Activated B cell treated with CpG ODN at 0.5 μM for 24 hours (primary cell): ENCODE measurements at regions not wholly inside any gene's neighbourhood (a gene's known extent, or its start where the extent isn't known, plus 50 kb on each side); places are given as distances from the start of the nearest gene placed in this dataset.

Source experiments
- ATAC-seq: fragments of 200-7000 bp; cut with Tn5 transposase; one replicate; pipeline ENCODE4 v1.10.0; 2021; ENCODE audit warnings: low read depth, mild to moderate bottlenecking, moderate library complexity
- CTCF ChIA-PET: fragments of 350-600 bp; sonication (Branson Sonifier 250); formaldehyde crosslinking; loops from one replicate; lab custom pipeline; 2021; ENCODE audit warnings: antibody characterized with exemption; lab: Charles Lee
- POLR2A ChIA-PET: fragments of 350-600 bp; sonication (Branson Sonifier 250); formaldehyde crosslinking; loops from one replicate; lab custom pipeline; 2021; ENCODE audit warnings: antibody characterized with exemption; lab: Charles Lee
- DNase-seq: peaks from one replicate; pipeline ENCODE4 v3.0.0; 2022
- H3K27ac Mint-ChIP-seq: one replicate; pipeline ENCODE4 v1.8.0; 2020; ENCODE audit warnings: mixed read lengths
- H3K27me3 Mint-ChIP-seq: one replicate; pipeline ENCODE4 v1.8.0; 2021; ENCODE audit warnings: mixed read lengths
- H3K36me3 Mint-ChIP-seq: one replicate; pipeline ENCODE4 v1.8.0; 2021; ENCODE audit warnings: low read depth, mixed read lengths
- H3K4me1 Mint-ChIP-seq: one replicate; pipeline ENCODE4 v1.8.0; 2021; ENCODE audit warnings: mixed read lengths
- H3K4me3 Mint-ChIP-seq: one replicate; pipeline ENCODE4 v1.8.0; 2020; ENCODE audit warnings: mild to moderate bottlenecking, mixed read lengths
- H3K9me3 Mint-ChIP-seq: one replicate; pipeline ENCODE4 v1.8.0; 2020; ENCODE audit warnings: mixed read lengths
- CTCF ChIP-seq: fragments of 200-600 bp; IDR thresholded peaks from one replicate; pipeline ENCODE4 v1.8.0; 2022; ENCODE audit warnings: antibody characterized with exemption, mild to moderate bottlenecking
- intact Hi-C: fragments of 100-400 bp; cut with micrococcal nuclease; formaldehyde crosslinking; loops from one replicate; pipeline ENCODE4 v1.15.1; 2024

- no peaks in the 10 kb centered on the region for H3K36me3 Mint-ChIP-seq
- ATAC-seq (no peak), DNase-seq (no peak)
- no peaks in the 10 kb centered on the region for H3K4me1 Mint-ChIP-seq
- intact Hi-C loops: no loop called here
- peaks cover 15% of the 10 kb centered on the region for H3K27me3 Mint-ChIP-seq
- no peak for TF ChIP-seq CTCF
- no peak overlapping the region for H3K27ac Mint-ChIP-seq
- ChIA-PET CTCF (no interaction called here), POLR2A (no interaction called here)
- no peak overlapping the region for H3K4me3 Mint-ChIP-seq
- H3K9me3 Mint-ChIP-seq: peaks cover 3% of the 10 kb centered on the region
Measured at GRCh38 chr2:67985586-67985985, 77.2 kb downstream of the C1D start.

GRCh38 chr2:67986258-67986657, 76.5 kb downstream of the C1D start:
- no peak for ATAC-seq
- H3K27ac Mint-ChIP-seq: no peak overlapping the region
- H3K27me3 Mint-ChIP-seq: peaks cover 18% of the 10 kb centered on the region
- no peaks in the 10 kb centered on the region for H3K36me3 Mint-ChIP-seq
- H3K4me1 Mint-ChIP-seq: no peaks in the 10 kb centered on the region
- peaks cover 3% of the 10 kb centered on the region for H3K9me3 Mint-ChIP-seq
- TF ChIP-seq CTCF: no peak
- ChIA-PET CTCF (no interaction called here), POLR2A (no interaction called here)
- no peak overlapping the region for H3K4me3 Mint-ChIP-seq
- DNase-seq: no peak
- intact Hi-C loops: no loop called here
